Fibroblast of skin of right quadriceps (primary cell): ENCODE measurements at regions not wholly inside any gene's neighbourhood (a gene's known extent, or its start where the extent isn't known, plus 50 kb on each side); places are given as distances from the start of the nearest gene placed in this dataset.

Source experiments
- DNase-seq: peaks from one replicate; pipeline ENCODE4 v3.0.0-alpha.2; 2013

DNA sequence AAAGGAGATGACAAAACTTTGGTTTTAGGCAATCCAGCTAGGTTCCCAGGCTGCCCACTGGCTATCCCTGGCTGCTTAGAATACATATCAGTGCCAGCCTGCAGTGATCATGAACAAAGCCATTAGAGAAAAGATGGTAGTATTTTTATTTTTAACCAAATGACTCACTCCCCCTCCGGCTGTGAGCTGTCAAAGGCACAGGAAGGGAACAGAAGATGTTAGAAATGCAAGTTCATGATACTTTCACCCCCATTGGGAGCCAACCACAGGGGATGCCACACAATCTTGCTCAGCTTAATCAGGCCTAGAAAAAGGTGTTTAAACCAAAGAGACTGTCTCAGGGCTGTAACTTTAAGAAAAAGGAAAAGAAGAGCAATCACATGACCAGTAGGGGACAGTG is 70.3 kb upstream of the ASTN2 start:
- DNase-seq: peak; percentile 2

DNA sequence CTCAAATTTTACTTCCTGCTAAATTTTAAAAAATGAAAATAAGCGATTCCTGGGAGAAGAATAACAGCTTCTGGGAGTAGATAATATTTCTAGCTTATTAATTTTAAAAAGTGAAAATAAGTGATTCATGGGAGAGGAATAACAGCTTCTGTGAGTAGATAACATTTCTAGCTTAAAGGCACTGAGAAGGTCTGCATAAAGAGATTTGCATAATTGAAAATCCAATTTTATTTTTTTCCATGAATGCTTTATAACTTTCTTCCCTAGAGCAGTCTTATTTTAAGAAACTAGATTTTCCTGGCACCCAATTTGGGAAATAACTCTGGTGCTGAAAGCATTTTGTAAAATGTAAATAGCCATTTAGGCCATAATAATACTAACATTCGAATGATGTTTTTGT is 65.9 kb upstream of the ASTN2 start:
- no peak for DNase-seq

GRCh38 chr9:117480253-117480652 is 65.4 kb upstream of the ASTN2 start:
- no peak for DNase-seq

DNA sequence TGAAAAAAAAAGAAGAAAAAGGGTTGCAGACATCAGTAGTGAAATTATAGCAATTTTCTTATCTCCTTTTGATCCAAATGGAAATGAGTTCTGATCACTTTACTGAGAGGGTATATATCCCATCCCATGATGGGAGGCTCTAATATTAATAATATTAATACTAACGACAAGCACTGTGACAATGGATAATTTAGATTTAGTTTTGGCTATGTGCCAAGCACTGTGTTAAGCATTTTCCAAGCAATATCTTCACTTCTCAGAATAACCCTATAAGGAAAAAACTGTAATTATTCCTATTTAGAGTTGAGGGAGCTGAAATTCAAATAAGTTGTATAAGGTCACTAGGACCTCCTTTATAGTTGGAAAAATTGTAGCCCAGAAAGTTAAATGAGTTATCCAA is 58.4 kb upstream of the ASTN2 start:
- no peak for DNase-seq

DNA sequence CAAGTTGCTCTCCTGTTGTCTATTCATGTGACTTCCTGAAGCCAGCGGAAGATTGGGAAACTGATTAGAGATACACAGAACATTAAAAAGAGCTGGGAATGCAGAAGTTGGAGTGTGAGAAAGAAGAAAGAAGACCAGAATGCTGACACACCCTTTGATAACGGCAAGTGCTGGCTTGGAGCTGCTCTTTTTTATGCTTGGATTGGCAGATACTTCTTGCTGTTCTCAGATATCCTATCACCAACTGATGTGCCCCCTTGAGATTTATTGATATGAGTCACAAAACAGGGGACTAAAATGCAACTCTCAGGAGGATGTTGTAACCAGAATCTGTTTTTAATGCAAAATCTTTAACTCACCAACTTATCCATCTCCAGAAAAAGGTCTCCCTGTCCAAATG is 56.0 kb upstream of the ASTN2 start:
- no peak for DNase-seq

DNA sequence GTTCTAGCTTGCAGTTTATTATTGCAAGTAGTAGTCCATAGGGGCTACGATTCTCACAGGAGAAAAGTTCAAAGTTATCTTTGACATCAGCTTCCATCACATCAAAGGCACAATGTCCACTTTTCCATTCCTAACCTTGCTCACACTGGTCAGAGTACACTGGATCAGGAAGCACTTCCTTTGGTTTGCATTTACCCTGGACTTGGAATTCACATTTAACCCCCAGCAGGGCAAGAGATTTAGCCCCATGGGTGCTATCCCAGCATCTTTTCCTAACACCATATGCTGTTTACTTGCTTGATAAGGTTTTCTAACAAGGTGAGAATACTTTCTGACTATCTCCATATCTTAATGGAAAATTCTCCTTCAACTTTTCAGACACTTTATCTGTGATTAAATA is 55.6 kb upstream of the ASTN2 start:
- no peak for DNase-seq

- no peak for DNase-seq
Observed at GRCh38 chr9:117466111-117466510, 51.3 kb upstream of the ASTN2 start.

DNA sequence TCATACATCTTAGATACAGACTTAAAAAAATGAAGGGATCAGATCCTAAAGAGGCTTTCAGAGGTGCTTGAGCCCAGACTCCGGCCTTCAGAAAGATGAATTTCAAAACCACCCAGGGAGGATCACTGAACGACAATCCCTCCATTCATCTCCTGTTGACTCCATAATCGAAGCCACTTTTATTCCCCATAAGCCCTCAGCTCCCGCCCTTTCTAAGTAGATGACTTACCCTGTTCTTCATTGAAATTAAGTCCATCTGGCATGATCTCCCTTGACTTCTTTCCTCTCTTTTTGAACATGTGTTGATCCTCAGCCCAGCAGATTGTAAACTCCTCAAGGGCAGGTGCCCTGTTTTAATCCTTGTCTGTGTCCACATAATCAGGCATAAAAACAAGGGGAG is 50.8 kb upstream of the ASTN2 start:
- no peak for DNase-seq

- no peak for DNase-seq
Observed at GRCh38 chr9:117464941-117465616, 50.2 kb upstream of the ASTN2 start.
